GM12878 (cell line): ENCODE measurements at regions not wholly inside any gene's neighbourhood (a gene's known extent, or its start where the extent isn't known, plus 50 kb on each side); places are given as distances from the start of the nearest gene placed in this dataset.
A peak's percentile ranks its signal among the peaks of the same experiment; 100 is the strongest.

Experiments used
- ATAC-seq: fragments of 200-7000 bp; cut with Tn5 transposase; 3 replicates; pipeline ENCODE4 v1.9.1; 2020; ENCODE audit warnings: mild to moderate bottlenecking, moderate library complexity
- BruUV-seq: library from RNA; stranded (reverse); fragments of 400-500 nt; replicated peaks from 2 replicates; lab custom pipeline; 2021; lab: Mats Ljungman, UMichigan
- CTCF ChIA-PET: fragments of 300-600 bp; sonication (Branson Sonifier 250); formaldehyde crosslinking; extraction: SDS; loops from one replicate; lab custom pipeline; 2021; ENCODE audit warnings: inconsistent platforms; lab: Yijun Ruan, JAX
- POLR2A ChIA-PET: fragments of 350-600 bp; formaldehyde crosslinking; extraction: SDS; loops from one replicate; lab custom pipeline; 2021; ENCODE audit warnings: inconsistent platforms; lab: Charles Lee
- RAD21 ChIA-PET: fragments of 300-600 bp; sonication (Branson Sonifier 250); formaldehyde crosslinking; loops from one replicate; lab custom pipeline; 2023; ENCODE audit warnings: antibody characterized with exemption; ENCODE audit not compliant: unreplicated experiment; lab: Charles Lee
- SMC1A ChIA-PET: fragments of 300-600 bp; sonication (Branson Sonifier 250); formaldehyde crosslinking; loops from one replicate; lab custom pipeline; 2023; ENCODE audit not compliant: unreplicated experiment, uncharacterized antibody; lab: Charles Lee
- DNase-seq: peaks from one replicate; pipeline ENCODE4 v3.0.0-alpha.2; 2011; ENCODE audit warnings: low read depth, low spot score
- FAIRE-seq: peaks from 3 replicates; lab custom pipeline; 2011; peaks lifted over from hg19 to GRCh38; lab: Jason Lieb, UNC
- H2AFZ ChIP-seq: 2 replicates; pipeline ENCODE4 v1.6.0; 2011; ENCODE audit warnings: low read depth, low read length, control low read depth; ENCODE audit not compliant: control insufficient read depth
- H3K27ac ChIP-seq: 2 replicates; pipeline ENCODE4 v1.5.1; 2011; ENCODE audit warnings: control low read depth; ENCODE audit not compliant: control insufficient read depth, insufficient read depth
- H3K27me3 ChIP-seq, 2 experiments: replicated peaks in 1 of 2; 2 replicates each; pipeline versions ENCODE4 v1.6.0 to v1.6.1; 2011; ENCODE audit warnings: low read length in 1 of 2; ENCODE audit not compliant: control insufficient read depth in 2 of 2, insufficient read depth in 2 of 2
- H3K36me3 ChIP-seq, 2 experiments: 2 replicates each; pipeline ENCODE4 v1.5.1; 2011; ENCODE audit warnings: low read length in 1 of 2; ENCODE audit not compliant: control insufficient read depth in 2 of 2, insufficient read depth in 2 of 2
- H3K4me1 ChIP-seq: 2 replicates; pipeline ENCODE4 v1.6.1; 2011; ENCODE audit warnings: mild to moderate bottlenecking, low read length, moderate library complexity, mixed read lengths; ENCODE audit not compliant: control insufficient read depth, insufficient read depth
- H3K4me2 ChIP-seq: 2 replicates; pipeline ENCODE4 v1.6.0; 2011; ENCODE audit warnings: control low read depth; ENCODE audit not compliant: control insufficient read depth, insufficient read depth
- H3K4me3 ChIP-seq: fragments of 200-600 bp; sonication (generic); 2 replicates; pipeline ENCODE4 v1.5.1; 2016
- H3K79me2 ChIP-seq: 2 replicates; pipeline ENCODE4 v1.6.0; 2011; ENCODE audit warnings: low read length; ENCODE audit not compliant: control insufficient read depth, insufficient read depth
- H3K9ac ChIP-seq: 2 replicates; pipeline ENCODE4 v1.8.0; 2011; ENCODE audit warnings: low read length, control low read depth, mixed read lengths; ENCODE audit not compliant: control insufficient read depth, insufficient read depth
- H3K9me3 ChIP-seq: replicated peaks from 3 replicates; pipeline ENCODE4 v1.5.1; 2011; ENCODE audit warnings: mild to moderate bottlenecking, low read length; ENCODE audit not compliant: control insufficient read depth, insufficient read depth
- H4K20me1 ChIP-seq: 2 replicates; pipeline ENCODE4 v1.6.0; 2011; ENCODE audit not compliant: control insufficient read depth, insufficient read depth
- ASH2L ChIP-seq: fragments of 300-600, 200-600 bp; sonication (generic); IDR thresholded peaks from 2 replicates; pipeline ENCODE4 v1.6.1; 2017; ENCODE audit warnings: low read depth, mild to moderate bottlenecking, borderline replicate concordance
- ATF7 ChIP-seq: fragments of 450-650 bp; IDR thresholded peaks from 2 replicates; pipeline ENCODE4 v1.6.1; 2016; ENCODE audit warnings: low read depth, mild to moderate bottlenecking
- CBX5 ChIP-seq: sonication (generic); IDR thresholded peaks from 2 replicates; pipeline ENCODE4 v1.6.1; 2016; ENCODE audit warnings: low read depth, moderate library complexity, mild to moderate bottlenecking, inconsistent platforms
- GATAD2B ChIP-seq: fragments of 450-650 bp; conservative IDR thresholded peaks from 2 replicates; pipeline ENCODE4 v1.6.1; 2017; ENCODE audit warnings: low read depth, mild to moderate bottlenecking, moderate library complexity
- JUND ChIP-seq: IDR thresholded peaks from 2 replicates; pipeline ENCODE4 v1.6.1; 2012; ENCODE audit warnings: low read depth, mild to moderate bottlenecking, low read length, improper control_type of control experiment, moderate library complexity
- KAT2A ChIP-seq: conservative IDR thresholded peaks from 2 replicates; pipeline ENCODE4 v1.6.1; 2011; ENCODE audit warnings: low read depth, low read length; ENCODE audit not compliant: control insufficient read depth
- MYB ChIP-seq: fragments of 150-350 bp; IDR thresholded peaks from 2 replicates; pipeline ENCODE4 v1.6.1; 2014; ENCODE audit warnings: mild to moderate bottlenecking, low read depth, low read length, borderline replicate concordance
- NR2F1 ChIP-seq: fragments of 450-650 bp; conservative IDR thresholded peaks from 2 replicates; pipeline ENCODE4 v1.6.1; 2017; ENCODE audit warnings: mild to moderate bottlenecking
- STAT1 ChIP-seq: fragments of 450-650 bp; conservative IDR thresholded peaks from 2 replicates; pipeline ENCODE4 v1.6.1; 2014; ENCODE audit warnings: antibody characterized with exemption, mild to moderate bottlenecking
- YBX1 ChIP-seq: fragments of 450-650 bp; IDR thresholded peaks from 2 replicates; pipeline ENCODE4 v1.6.1; 2016; ENCODE audit warnings: antibody characterized with exemption
- ZNF24 ChIP-seq: fragments of 450-650 bp; IDR thresholded peaks from 2 replicates; pipeline ENCODE4 v1.6.1; 2017; ENCODE audit warnings: antibody characterized with exemption, mild to moderate bottlenecking
- ZSCAN29 ChIP-seq: fragments of 450-650 bp; IDR thresholded peaks from 2 replicates; pipeline ENCODE4 v1.6.1; 2017; ENCODE audit warnings: mild to moderate bottlenecking, moderate library complexity
- WGBS: methylation state at CpG from one replicate; pipeline ENCODE4 v1.1.6; 2016; ENCODE audit warnings: low lambda C conversion rate; ENCODE audit not compliant: insufficient replicate concordance, insufficient coverage; ENCODE audit errors: missing lambda C conversion rate; 5-methylcytosine and 5-hydroxymethylcytosine counted together
- in situ Hi-C: fragments of 300-500 bp; cut with MboI; formaldehyde crosslinking; loops from 9 replicates; pipeline ENCODE4 v1.14.3; 2018; ENCODE audit warnings: mixed read lengths
- intact Hi-C: fragments of 100-400 bp; cut with micrococcal nuclease; formaldehyde crosslinking; loops from one replicate; pipeline ENCODE4 v1.14.2; 2022; ENCODE audit not compliant: unreplicated experiment
- TF ChIP-seq, protein P1 (sequence below): fragments of 450-650 bp; formaldehyde crosslinking; IDR thresholded peaks from 2 replicates; pipeline ENCODE4 v1.4.0; 2020; ENCODE audit warnings: mild to moderate bottlenecking, moderate library complexity
- TF ChIP-seq, protein P2 (sequence below): fragments of 450-650 bp; conservative IDR thresholded peaks from 2 replicates; pipeline ENCODE4 v1.6.1; 2017; ENCODE audit warnings: mild to moderate bottlenecking, moderate library complexity
- TF ChIP-seq, protein P3 (sequence below): fragments of 450-650 bp; IDR thresholded peaks from 2 replicates; pipeline ENCODE4 v1.6.1; 2017; ENCODE audit warnings: antibody characterized with exemption, mild to moderate bottlenecking, moderate library complexity

GRCh38 chr18:26740396-26740795 lies 125.1 kb downstream of the AQP4 start:
- Histone ChIP-seq H3K9ac (no peak overlapping the region), H3K27me3 (no peaks in the 10 kb centered on the region), H4K20me1 (no peaks in the 10 kb centered on the region), H2AFZ (no peak overlapping the region), H3K4me1 (no peaks in the 10 kb centered on the region; the same call in 1 of the 2 replicates), H3K36me3 (no peaks in the 10 kb centered on the region), H3K4me3 (no peak overlapping the region), H3K4me2 (no peak overlapping the region), H3K27ac (no peak overlapping the region), H3K9me3 (no peaks in the 10 kb centered on the region), H3K79me2 (no peaks in the 10 kb centered on the region)
- ATAC-seq (no peak), DNase-seq (no peak), FAIRE-seq (peak; percentile 38)
- BruUV-seq = no TSS peak
- ChIA-PET SMC1A (interaction anchor here (0.8 kb wide), 1 partner anchor 10 kb away, joined by 3 read pairs; no protein-coding TSS in a partner anchor), RAD21 (no interaction called here), POLR2A (no interaction called here), CTCF (no interaction called here)
- in situ Hi-C loops = no loop called here
- intact Hi-C loops = no loop called here
- TF ChIP-seq STAT1 (no peak), ASH2L (no peak), GATAD2B (no peak), ZNF24 (no peak), KAT2A (no peak), ZSCAN29 (no peak), JUND (no peak), YBX1 (no peak), CBX5 (no peak), MYB (no peak), NR2F1 (no peak), ATF7 (no peak)
- TF ChIP-seq, protein P1, sequence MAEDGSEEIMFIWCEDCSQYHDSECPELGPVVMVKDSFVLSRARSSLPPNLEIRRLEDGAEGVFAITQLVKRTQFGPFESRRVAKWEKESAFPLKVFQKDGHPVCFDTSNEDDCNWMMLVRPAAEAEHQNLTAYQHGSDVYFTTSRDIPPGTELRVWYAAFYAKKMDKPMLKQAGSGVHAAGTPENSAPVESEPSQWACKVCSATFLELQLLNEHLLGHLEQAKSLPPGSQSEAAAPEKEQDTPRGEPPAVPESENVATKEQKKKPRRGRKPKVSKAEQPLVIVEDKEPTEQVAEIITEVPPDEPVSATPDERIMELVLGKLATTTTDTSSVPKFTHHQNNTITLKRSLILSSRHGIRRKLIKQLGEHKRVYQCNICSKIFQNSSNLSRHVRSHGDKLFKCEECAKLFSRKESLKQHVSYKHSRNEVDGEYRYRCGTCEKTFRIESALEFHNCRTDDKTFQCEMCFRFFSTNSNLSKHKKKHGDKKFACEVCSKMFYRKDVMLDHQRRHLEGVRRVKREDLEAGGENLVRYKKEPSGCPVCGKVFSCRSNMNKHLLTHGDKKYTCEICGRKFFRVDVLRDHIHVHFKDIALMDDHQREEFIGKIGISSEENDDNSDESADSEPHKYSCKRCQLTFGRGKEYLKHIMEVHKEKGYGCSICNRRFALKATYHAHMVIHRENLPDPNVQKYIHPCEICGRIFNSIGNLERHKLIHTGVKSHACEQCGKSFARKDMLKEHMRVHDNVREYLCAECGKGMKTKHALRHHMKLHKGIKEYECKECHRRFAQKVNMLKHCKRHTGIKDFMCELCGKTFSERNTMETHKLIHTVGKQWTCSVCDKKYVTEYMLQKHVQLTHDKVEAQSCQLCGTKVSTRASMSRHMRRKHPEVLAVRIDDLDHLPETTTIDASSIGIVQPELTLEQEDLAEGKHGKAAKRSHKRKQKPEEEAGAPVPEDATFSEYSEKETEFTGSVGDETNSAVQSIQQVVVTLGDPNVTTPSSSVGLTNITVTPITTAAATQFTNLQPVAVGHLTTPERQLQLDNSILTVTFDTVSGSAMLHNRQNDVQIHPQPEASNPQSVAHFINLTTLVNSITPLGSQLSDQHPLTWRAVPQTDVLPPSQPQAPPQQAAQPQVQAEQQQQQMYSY = no peak
- TF ChIP-seq, protein P2, sequence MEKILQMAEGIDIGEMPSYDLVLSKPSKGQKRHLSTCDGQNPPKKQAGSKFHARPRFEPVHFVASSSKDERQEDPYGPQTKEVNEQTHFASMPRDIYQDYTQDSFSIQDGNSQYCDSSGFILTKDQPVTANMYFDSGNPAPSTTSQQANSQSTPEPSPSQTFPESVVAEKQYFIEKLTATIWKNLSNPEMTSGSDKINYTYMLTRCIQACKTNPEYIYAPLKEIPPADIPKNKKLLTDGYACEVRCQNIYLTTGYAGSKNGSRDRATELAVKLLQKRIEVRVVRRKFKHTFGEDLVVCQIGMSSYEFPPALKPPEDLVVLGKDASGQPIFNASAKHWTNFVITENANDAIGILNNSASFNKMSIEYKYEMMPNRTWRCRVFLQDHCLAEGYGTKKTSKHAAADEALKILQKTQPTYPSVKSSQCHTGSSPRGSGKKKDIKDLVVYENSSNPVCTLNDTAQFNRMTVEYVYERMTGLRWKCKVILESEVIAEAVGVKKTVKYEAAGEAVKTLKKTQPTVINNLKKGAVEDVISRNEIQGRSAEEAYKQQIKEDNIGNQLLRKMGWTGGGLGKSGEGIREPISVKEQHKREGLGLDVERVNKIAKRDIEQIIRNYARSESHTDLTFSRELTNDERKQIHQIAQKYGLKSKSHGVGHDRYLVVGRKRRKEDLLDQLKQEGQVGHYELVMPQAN = no peak
- TF ChIP-seq, protein P3, sequence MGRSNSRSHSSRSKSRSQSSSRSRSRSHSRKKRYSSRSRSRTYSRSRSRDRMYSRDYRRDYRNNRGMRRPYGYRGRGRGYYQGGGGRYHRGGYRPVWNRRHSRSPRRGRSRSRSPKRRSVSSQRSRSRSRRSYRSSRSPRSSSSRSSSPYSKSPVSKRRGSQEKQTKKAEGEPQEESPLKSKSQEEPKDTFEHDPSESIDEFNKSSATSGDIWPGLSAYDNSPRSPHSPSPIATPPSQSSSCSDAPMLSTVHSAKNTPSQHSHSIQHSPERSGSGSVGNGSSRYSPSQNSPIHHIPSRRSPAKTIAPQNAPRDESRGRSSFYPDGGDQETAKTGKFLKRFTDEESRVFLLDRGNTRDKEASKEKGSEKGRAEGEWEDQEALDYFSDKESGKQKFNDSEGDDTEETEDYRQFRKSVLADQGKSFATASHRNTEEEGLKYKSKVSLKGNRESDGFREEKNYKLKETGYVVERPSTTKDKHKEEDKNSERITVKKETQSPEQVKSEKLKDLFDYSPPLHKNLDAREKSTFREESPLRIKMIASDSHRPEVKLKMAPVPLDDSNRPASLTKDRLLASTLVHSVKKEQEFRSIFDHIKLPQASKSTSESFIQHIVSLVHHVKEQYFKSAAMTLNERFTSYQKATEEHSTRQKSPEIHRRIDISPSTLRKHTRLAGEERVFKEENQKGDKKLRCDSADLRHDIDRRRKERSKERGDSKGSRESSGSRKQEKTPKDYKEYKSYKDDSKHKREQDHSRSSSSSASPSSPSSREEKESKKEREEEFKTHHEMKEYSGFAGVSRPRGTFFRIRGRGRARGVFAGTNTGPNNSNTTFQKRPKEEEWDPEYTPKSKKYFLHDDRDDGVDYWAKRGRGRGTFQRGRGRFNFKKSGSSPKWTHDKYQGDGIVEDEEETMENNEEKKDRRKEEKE = no peak
- 42% methylated on average over 2 of the region's 2 CpGs for WGBS
